ENCODE measurements at regions not wholly inside any gene's neighbourhood (a gene's known extent, or its start where the extent isn't known, plus 50 kb on each side); places are given as distances from the start of the nearest gene placed in this dataset.

DNA sequence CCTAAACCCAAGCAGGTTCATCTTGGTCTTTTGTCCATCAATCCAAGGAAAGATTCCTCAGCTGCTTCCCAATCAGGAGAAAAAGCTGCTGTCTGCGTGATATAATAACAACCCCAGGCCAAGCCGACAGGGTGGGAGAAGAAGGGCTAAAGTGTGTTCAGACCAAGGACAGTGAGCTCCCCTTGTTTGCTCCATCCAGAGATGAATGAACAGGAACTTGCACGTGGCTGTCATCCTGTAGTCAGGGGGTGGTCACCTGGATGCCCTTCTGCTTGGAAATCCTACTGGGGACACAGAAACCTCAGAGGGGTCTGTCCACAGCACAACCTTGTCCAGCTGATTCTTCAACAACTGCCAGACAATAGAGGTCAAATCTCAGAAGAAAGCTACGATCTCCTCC lies 414.5 kb downstream of the SOX9 start:
- H2AFZ ChIP-seq (ENCODE audit: low read depth, low read length): no peak overlapping the region
- H3K4me3 ChIP-seq (replicated peaks in 1 of 3; ENCODE audit: insufficient read depth in 1 of 3, low read depth in 1 of 3, low read length in 3 of 3): no peak overlapping the region
- no peak overlapping the region for H3K4me2 ChIP-seq (ENCODE audit: insufficient read depth, low read length)
- no peaks in the 10 kb centered on the region for H3K9me3 ChIP-seq (replicated peaks; ENCODE audit: control insufficient read depth, insufficient read depth, low read length)
- H3K79me2 ChIP-seq (ENCODE audit: control insufficient read depth, insufficient read depth, low read length): no peaks in the 10 kb centered on the region
- no peaks in the 10 kb centered on the region for H3K27me3 ChIP-seq (ENCODE audit: control insufficient read depth in 2 of 2, insufficient read depth in 2 of 2, low read length in 2 of 2)
- no peak overlapping the region for H3K27ac ChIP-seq (ENCODE audit: insufficient read depth, low read depth, low read length)
- dilution Hi-C loops (cut with MboI; ENCODE audit: extremely low pct_ligation_motif_present, low sequenced_read_pairs) (no loop called here), intact Hi-C loops (cut with micrococcal nuclease) (loop anchor here (5.0 kb wide), 1 partner anchor 413 kb away; the partner anchor contains the start of gene SOX9)
- no peaks in the 10 kb centered on the region for H3K9me1 ChIP-seq (replicated peaks; ENCODE audit: control insufficient read depth, extremely low read depth, insufficient read depth, low read length)
- H3K4me1 ChIP-seq (ENCODE audit: control insufficient read depth, extremely low read depth, insufficient read depth, low read length): no peaks in the 10 kb centered on the region
- FAIRE-seq (no peak), DNase-seq (ENCODE audit: low read depth, low spot score) (no peak)
- H3K36me3 ChIP-seq (ENCODE audit: control insufficient read depth in 2 of 2, extremely low read depth in 1 of 2, insufficient read depth in 2 of 2, low read length in 2 of 2): no peaks in the 10 kb centered on the region
- ChIA-PET CTCF (interaction anchor here (1.1 to 1.2 kb wide), 2 partner anchors 22 to 24 kb away, joined by 3 to 4 read pairs; no protein-coding TSS in a partner anchor), POLR2A (no interaction called here)
- no peaks in the 10 kb centered on the region for H4K20me1 ChIP-seq (replicated peaks; ENCODE audit: control insufficient read depth, extremely low read depth, insufficient read depth, low read length)
- no peak overlapping the region for H3K9ac ChIP-seq (replicated peaks; ENCODE audit: extremely low read depth, insufficient read depth, low read length)
- no peak for TF ChIP-seq GATA2 (IDR thresholded peaks at IDR 0.05; ENCODE audit: insufficient read depth, insufficient read length, low read depth, low read length)
- no peak for TF ChIP-seq MAX (IDR thresholded peaks at IDR 0.05; ENCODE audit: insufficient read depth, insufficient read length)
- no peak for TF ChIP-seq FOS (IDR thresholded peaks at IDR 0.05; ENCODE audit: borderline replicate concordance, insufficient read depth, low read length)
- TF ChIP-seq EZH2 (IDR thresholded peaks at IDR 0.05; ENCODE audit: borderline replicate concordance, low read depth, low read length, severe bottlenecking): no peak
- no peak for TF ChIP-seq POLR2AphosphoS5 (IDR thresholded peaks at IDR 0.05; ENCODE audit: insufficient read depth, low read depth, low read length)
- TF ChIP-seq MYC (IDR thresholded peaks at IDR 0.05; ENCODE audit: low read depth, low read length): no peak
- no peak for TF ChIP-seq POLR2A (IDR thresholded peaks at IDR 0.05; ENCODE audit: low read depth, low read length)
- no peak for TF ChIP-seq JUN (IDR thresholded peaks at IDR 0.05; ENCODE audit: borderline replicate concordance, insufficient read depth, insufficient read length, low read depth)
- TF ChIP-seq CTCF (IDR thresholded peaks at IDR 0.05; ENCODE audit: extremely low read depth in 1 of 2, insufficient read depth in 1 of 2, low read depth in 1 of 2, low read length in 2 of 2): no peak
- no TSS peak for BruUV-seq (replicated peaks)
